H1 (cell line): ENCODE measurements at regions not wholly inside any gene's neighbourhood (a gene's known extent, or its start where the extent isn't known, plus 50 kb on each side); places are given as distances from the start of the nearest gene placed in this dataset.

ENCODE experiments used
- CTCF ChIA-PET: fragments of 300-600 bp; sonication (Branson Sonifier 250); formaldehyde crosslinking; loops from one replicate; lab custom pipeline; 2021; ENCODE audit not compliant: partially characterized antibody; lab: Charles Lee
- POLR2A ChIA-PET: fragments of 300-600 bp; sonication (Branson Sonifier 250); formaldehyde crosslinking; loops from one replicate; lab custom pipeline; 2021; ENCODE audit warnings: inconsistent platforms; ENCODE audit not compliant: partially characterized antibody; lab: Charles Lee
- DNase-seq, 2 experiments: peaks; one replicate each; pipeline versions ENCODE4 v3.0.0 to v3.0.0-alpha.2; 2010 to 2022; ENCODE audit warnings: low spot score in 2 of 2, low read depth in 1 of 2, mixed read lengths in 1 of 2
- FAIRE-seq: peaks from 2 replicates; lab custom pipeline; 2011; peaks lifted over from hg19 to GRCh38; lab: Jason Lieb, UNC
- H2AFZ ChIP-seq: 2 replicates; pipeline ENCODE4 v1.8.1; 2012; ENCODE audit warnings: low read length, inconsistent platforms
- H2AK5ac ChIP-seq: 2 replicates; pipeline ENCODE4 v1.6.1; 2013; ENCODE audit warnings: low read depth, low read length
- H2BK120ac ChIP-seq: replicated peaks from 2 replicates; pipeline ENCODE3; 2013; ENCODE audit warnings: low read depth, low read length, inconsistent platforms
- H2BK12ac ChIP-seq: 2 replicates; pipeline ENCODE4 v1.6.1; 2013; ENCODE audit warnings: low read depth, low read length
- H2BK15ac ChIP-seq: 2 replicates; pipeline ENCODE4 v1.6.1; 2013; ENCODE audit warnings: low read length
- H2BK20ac ChIP-seq: 2 replicates; pipeline ENCODE4 v1.6.1; 2013; ENCODE audit warnings: low read length
- H2BK5ac ChIP-seq: 2 replicates; pipeline ENCODE4 v1.6.1; 2013; ENCODE audit warnings: low read depth, low read length
- H3K14ac ChIP-seq: 2 replicates; pipeline ENCODE4 v1.6.1; 2013; ENCODE audit warnings: inconsistent platforms; ENCODE audit not compliant: insufficient read length
- H3K18ac ChIP-seq: 2 replicates; pipeline ENCODE4 v1.6.1; 2013; ENCODE audit warnings: low read length; ENCODE audit errors: extremely low read depth
- H3K23ac ChIP-seq: 2 replicates; pipeline ENCODE4 v1.6.1; 2013; ENCODE audit warnings: inconsistent platforms; ENCODE audit not compliant: insufficient read length
- H3K23me2 ChIP-seq: 2 replicates; pipeline ENCODE4 v1.6.1; 2013; ENCODE audit warnings: low read depth, low read length
- H3K27ac ChIP-seq: 2 replicates; pipeline ENCODE4 v1.6.1; 2011; ENCODE audit warnings: low read depth, low read length, inconsistent platforms
- H3K27me3 ChIP-seq, 4 experiments: replicated peaks in 1 of 4; 1 replicate in 1 of 4; 2 replicates in 3 of 4; pipeline versions ENCODE4 v1.6.1 to v1.8.1; 2011 to 2013; ENCODE audit warnings: low read length in 3 of 4, mild to moderate bottlenecking in 3 of 4, inconsistent platforms in 2 of 4, mixed read lengths in 2 of 4, moderate library complexity in 1 of 4; ENCODE audit not compliant: control insufficient read depth in 3 of 4, insufficient read depth in 3 of 4; ENCODE audit errors: extremely low read depth in 1 of 4
- H3K36me3 ChIP-seq, 4 experiments: 2 replicates each; pipeline versions ENCODE4 v1.6.1 to v1.8.1; 2011 to 2013; ENCODE audit warnings: mild to moderate bottlenecking in 4 of 4, low read length in 3 of 4, moderate library complexity in 2 of 4, control low read depth in 1 of 4, inconsistent platforms in 1 of 4; ENCODE audit not compliant: insufficient read depth in 4 of 4, control insufficient read depth in 2 of 4
- H3K4ac ChIP-seq: replicated peaks from 2 replicates; pipeline ENCODE3; 2013; ENCODE audit warnings: low read length, low read depth, mixed read lengths, inconsistent platforms; ENCODE audit not compliant: insufficient read length
- H3K4me1 ChIP-seq, 4 experiments: replicated peaks in 1 of 4; 1 replicate in 1 of 4; 2 replicates in 3 of 4; pipeline versions ENCODE4 v1.6.1 to v1.8.1; 2011 to 2013; ENCODE audit warnings: low read length in 3 of 4, inconsistent platforms in 2 of 4, mixed read lengths in 1 of 4; ENCODE audit not compliant: insufficient read depth in 4 of 4, control insufficient read depth in 3 of 4
- H3K4me2 ChIP-seq, 2 experiments: 2 replicates each; pipeline versions ENCODE4 v1.6.1 to v1.8.1; 2011 to 2013; ENCODE audit warnings: low read depth in 2 of 2, low read length in 2 of 2, control low read depth in 1 of 2, inconsistent platforms in 1 of 2, mild to moderate bottlenecking in 1 of 2; ENCODE audit not compliant: insufficient read depth in 1 of 2
- H3K4me3 ChIP-seq, 4 experiments: fragments of 200-600, 300-600 bp in 1 of 4; sonication (generic), shearing (Covaris generic), sonication (Bioruptor Twin) in 1 of 4; 2 replicates each; pipeline versions ENCODE4 v1.5.1 to v1.8.1; 2011 to 2016; ENCODE audit warnings: low read length in 4 of 4, low read depth in 3 of 4, control low read depth in 2 of 4, inconsistent platforms in 2 of 4, mild to moderate bottlenecking in 2 of 4, mixed read lengths in 1 of 4, moderate library complexity in 1 of 4; ENCODE audit not compliant: insufficient read depth in 2 of 4; ENCODE audit errors: extremely low read depth in 1 of 4
- H3K56ac ChIP-seq: replicated peaks from 2 replicates; pipeline ENCODE3; 2013; ENCODE audit warnings: low read depth, mild to moderate bottlenecking, mixed read lengths, low read length, inconsistent platforms; ENCODE audit not compliant: insufficient read length
- H3K79me1 ChIP-seq: 2 replicates; pipeline ENCODE4 v1.6.1; 2013; ENCODE audit warnings: low read depth, low read length, control low read depth
- H3K79me2 ChIP-seq, 2 experiments: 2 replicates each; pipeline versions ENCODE4 v1.6.1 to v1.8.1; 2012 to 2013; ENCODE audit warnings: low read length in 2 of 2, mild to moderate bottlenecking in 2 of 2, inconsistent platforms in 1 of 2; ENCODE audit not compliant: insufficient read depth in 2 of 2, control insufficient read depth in 1 of 2
- H3K9ac ChIP-seq, 4 experiments: replicated peaks in 1 of 4; 1 replicate in 1 of 4; 2 replicates in 3 of 4; pipeline versions ENCODE4 v1.6.1 to v1.8.1; 2011 to 2013; ENCODE audit warnings: low read depth in 3 of 4, low read length in 3 of 4, control low read depth in 2 of 4, mild to moderate bottlenecking in 2 of 4, moderate library complexity in 2 of 4, inconsistent platforms in 1 of 4; ENCODE audit errors: extremely low read depth in 1 of 4
- H3K9me3 ChIP-seq, 2 experiments: 2 replicates each; pipeline versions ENCODE4 v1.6.1 to v1.8.1; 2012 to 2013; ENCODE audit warnings: mild to moderate bottlenecking in 2 of 2, moderate library complexity in 2 of 2, control low read depth in 1 of 2, inconsistent platforms in 1 of 2, low read depth in 1 of 2, low read length in 1 of 2, mixed read lengths in 1 of 2; ENCODE audit not compliant: insufficient read depth in 2 of 2
- H4K20me1 ChIP-seq, 2 experiments: replicated peaks in 1 of 2; 2 replicates each; pipeline versions ENCODE3 to v1.8.1; 2011 to 2013; ENCODE audit warnings: inconsistent platforms in 2 of 2, low read length in 2 of 2, mild to moderate bottlenecking in 1 of 2; ENCODE audit not compliant: insufficient read depth in 2 of 2, control insufficient read depth in 1 of 2
- H4K5ac ChIP-seq: 2 replicates; pipeline ENCODE4 v1.6.1; 2013; ENCODE audit warnings: low read length, low read depth, mixed read lengths, inconsistent platforms; ENCODE audit not compliant: insufficient read length
- H4K8ac ChIP-seq: 2 replicates; pipeline ENCODE4 v1.8.0; 2013; ENCODE audit warnings: mild to moderate bottlenecking, moderate library complexity, low read length, inconsistent platforms; ENCODE audit not compliant: insufficient read depth; ENCODE audit errors: extremely low read depth
- H4K91ac ChIP-seq: replicated peaks from 2 replicates; pipeline ENCODE3; 2013; ENCODE audit warnings: low read length, mixed read lengths, inconsistent platforms; ENCODE audit not compliant: insufficient read length
- ASH2L ChIP-seq: fragments of 200-600, 300-600 bp; sonication (generic); IDR thresholded peaks from one replicate; pipeline ENCODE4 v1.7.1; 2017; ENCODE audit warnings: low read length
- BACH1 ChIP-seq: IDR thresholded peaks from 2 replicates; pipeline ENCODE4 v1.6.1; 2012; ENCODE audit warnings: low read length, improper control_type of control experiment
- BRCA1 ChIP-seq: IDR thresholded peaks from 2 replicates; pipeline ENCODE4 v1.6.1; 2012; ENCODE audit warnings: low read depth, low read length, improper control_type of control experiment
- CHD2 ChIP-seq: IDR thresholded peaks from 2 replicates; pipeline ENCODE4 v1.6.1; 2012; ENCODE audit warnings: low read length, improper control_type of control experiment
- CTBP2 ChIP-seq: IDR thresholded peaks from 2 replicates; pipeline ENCODE4 v1.7.0; 2011; ENCODE audit warnings: borderline replicate concordance, mild to moderate bottlenecking, moderate library complexity, mixed read lengths, low read length; ENCODE audit not compliant: insufficient read depth, insufficient read length
- MAFK ChIP-seq: IDR thresholded peaks from 2 replicates; pipeline ENCODE4 v1.6.1; 2012; ENCODE audit warnings: low read depth, mild to moderate bottlenecking, improper control_type of control experiment, low read length
- NRF1 ChIP-seq: IDR thresholded peaks from 2 replicates; pipeline ENCODE4 v1.6.1; 2011; ENCODE audit warnings: mild to moderate bottlenecking, low read depth, low read length, improper control_type of control experiment
- POU5F1 ChIP-seq: IDR thresholded peaks from 2 replicates; pipeline ENCODE4 v1.6.1; 2011; ENCODE audit warnings: low read depth, mild to moderate bottlenecking, low read length, moderate library complexity
- SIN3A ChIP-seq, 2 experiments: IDR thresholded peaks in 1 of 2; conservative IDR thresholded peaks in 1 of 2; 2 replicates each; pipeline ENCODE4 v1.6.1; 2011 to 2012; ENCODE audit warnings: low read length in 2 of 2, improper control_type of control experiment in 1 of 2, low read depth in 1 of 2, mild to moderate bottlenecking in 1 of 2
- SP2 ChIP-seq: IDR thresholded peaks from 2 replicates; pipeline ENCODE4 v1.6.1; 2012; ENCODE audit warnings: mild to moderate bottlenecking, low read length, inconsistent platforms
- SP4 ChIP-seq: IDR thresholded peaks from 2 replicates; pipeline ENCODE4 v1.6.1; 2012; ENCODE audit warnings: low read length, inconsistent platforms
- SUZ12 ChIP-seq: fragments of 200-600 bp; sonication (generic); IDR thresholded peaks from 2 replicates; pipeline ENCODE4 v1.6.1; 2012; ENCODE audit warnings: mild to moderate bottlenecking, inconsistent platforms, low read length, moderate library complexity, mixed read lengths
- TBP ChIP-seq: IDR thresholded peaks from 2 replicates; pipeline ENCODE4 v1.6.1; 2011; ENCODE audit warnings: low read depth, low read length, improper control_type of control experiment
- TCF12 ChIP-seq: IDR thresholded peaks from 2 replicates; pipeline ENCODE4 v1.6.1; 2011; ENCODE audit warnings: low read depth, mild to moderate bottlenecking, low read length
- ZNF274 ChIP-seq: IDR thresholded peaks from 2 replicates; pipeline ENCODE4 v1.7.0; 2012; ENCODE audit warnings: low read length, borderline replicate concordance; ENCODE audit errors: extremely low read depth
- WGBS, 2 experiments: shearing (Covaris generic) in 1 of 2; methylation state at CpG; one replicate each; pipeline versions ENCODE4 v1.1.6 to v1.1.7; 2013 to 2015; ENCODE audit warnings: low lambda C conversion rate in 2 of 2, mixed read lengths in 2 of 2, inconsistent platforms in 1 of 2, low coverage in 1 of 2, missing lambda C conversion rate in 1 of 2; ENCODE audit not compliant: insufficient replicate concordance in 2 of 2, insufficient coverage in 1 of 2, insufficient read length in 1 of 2; ENCODE audit errors: extremely low coverage in 1 of 2, missing lambda C conversion rate in 1 of 2; 5-methylcytosine and 5-hydroxymethylcytosine counted together

DNA sequence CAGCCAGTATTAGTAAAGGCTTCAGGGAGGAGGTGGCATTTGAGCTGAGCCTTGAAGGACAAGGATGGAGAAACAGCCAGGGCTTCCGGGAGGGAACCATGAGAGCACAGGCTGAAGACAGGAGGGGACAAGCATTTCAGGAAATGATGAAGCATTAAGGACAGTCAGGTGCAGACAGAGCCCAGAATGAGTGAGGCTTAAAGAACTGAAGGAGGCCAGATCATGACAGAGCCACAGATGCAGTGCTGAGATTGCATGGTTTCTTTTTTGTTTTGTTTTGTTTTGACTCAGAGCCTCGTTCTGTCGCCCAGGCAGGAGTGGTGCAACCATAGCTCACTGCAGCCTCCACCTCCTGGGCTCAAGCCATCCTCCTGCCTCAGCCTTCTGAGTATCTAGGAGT is 211.5 kb downstream of the SOX9 start:
- no peak overlapping the region for H2BK20ac ChIP-seq
- ChIA-PET POLR2A (no interaction called here), CTCF (interaction anchor here (0.5 to 0.9 kb wide), 2 partner anchors 18 to 395 kb away, joined by 3 read pairs; no protein-coding TSS in a partner anchor)
- no peak for FAIRE-seq
- no peaks in the 10 kb centered on the region for H4K20me1 ChIP-seq
- H3K4me3 ChIP-seq = no peak overlapping the region
- H2BK12ac ChIP-seq = no peak overlapping the region
- peaks cover 0 to 2% (median 0%) of the 10 kb centered on the region in 4 experiments; a peak in 1 of 7 replicates for H3K27me3 ChIP-seq
- no peak overlapping the region for H3K18ac ChIP-seq
- no peaks in the 10 kb centered on the region for H3K36me3 ChIP-seq
- H4K91ac ChIP-seq = no peak overlapping the region
- H3K4me2 ChIP-seq = no peak overlapping the region
- no peak overlapping the region for H4K5ac ChIP-seq
- no peaks in the 10 kb centered on the region; the same call in 1 of the 2 replicates for H3K23me2 ChIP-seq
- no peak for DNase-seq
- H3K14ac ChIP-seq = no peak overlapping the region
- no peak overlapping the region for H2AFZ ChIP-seq
- WGBS, 2 experiments = 94% methylated on average over 3 of the region's 3 CpGs; no CpG with 5 or more reads in 1 of the 2 experiments
- TF ChIP-seq NRF1 (no peak), TCF12 (no peak), MAFK (no peak), SIN3A (conservative IDR thresholded peaks at IDR 0.05 in 1 of 2, IDR thresholded peaks at IDR 0.05 in 1 of 2; ENCODE audit: low read depth in 1 of 2, low read length in 2 of 2) (no peak), SUZ12 (no peak), ZNF274 (no peak), ASH2L (no peak), BACH1 (no peak), TBP (no peak), SP2 (no peak), CTBP2 (no peak), BRCA1 (no peak), SP4 (no peak), POU5F1 (no peak), CHD2 (no peak)
- no peak overlapping the region for H3K56ac ChIP-seq
- no peaks in the 10 kb centered on the region for H3K9me3 ChIP-seq
- no peak overlapping the region for H3K27ac ChIP-seq
- H3K4me1 ChIP-seq = peaks cover 0 to 9% (median 0%) of the 10 kb centered on the region in 4 experiments; a peak in 1 of 7 replicates
- H3K9ac ChIP-seq = no peak overlapping the region
- no peak overlapping the region for H4K8ac ChIP-seq
- no peak overlapping the region for H2BK5ac ChIP-seq
- H2BK15ac ChIP-seq = no peak overlapping the region
- H3K23ac ChIP-seq = no peak overlapping the region
- no peaks in the 10 kb centered on the region for H3K79me1 ChIP-seq
- no peak overlapping the region for H3K4ac ChIP-seq
- H2AK5ac ChIP-seq = no peak overlapping the region
- H2BK120ac ChIP-seq = no peak overlapping the region
- no peaks in the 10 kb centered on the region for H3K79me2 ChIP-seq
